Smooth muscle cell (in vitro differentiated cells): ENCODE measurements at regions not wholly inside any gene's neighbourhood (a gene's known extent, or its start where the extent isn't known, plus 50 kb on each side); places are given as distances from the start of the nearest gene placed in this dataset.

Experiments
- DNase-seq: peaks from one replicate; lab custom pipeline; 2025; ENCODE audit not compliant: unreplicated experiment; lab: John Stamatoyannopoulos, UW
- H2AFZ ChIP-seq: fragments of 200-600 bp; sonication (generic); 2 replicates; pipeline ENCODE4 v1.6.0; 2016; ENCODE audit warnings: antibody characterized with exemption, low read depth, mild to moderate bottlenecking
- H3F3A ChIP-seq: fragments of 200-600 bp; sonication (generic); 2 replicates; pipeline ENCODE4 v1.6.0; 2017; ENCODE audit warnings: antibody characterized with exemption, low read depth
- H3K27ac ChIP-seq: fragments of 200-600 bp; sonication (generic); 2 replicates; pipeline ENCODE4 v1.5.1; 2016; ENCODE audit warnings: low read depth, mild to moderate bottlenecking
- H3K27me3 ChIP-seq: fragments of 200-600 bp; sonication (generic); 2 replicates; pipeline ENCODE4 v1.6.1; 2016; ENCODE audit warnings: low read depth, mild to moderate bottlenecking
- H3K36me3 ChIP-seq: fragments of 200-600 bp; sonication (generic); 2 replicates; pipeline ENCODE4 v1.5.1; 2016; ENCODE audit warnings: low read depth
- H3K4me1 ChIP-seq: fragments of 200-600 bp; sonication (generic); 2 replicates; pipeline ENCODE4 v1.5.1; 2016; ENCODE audit warnings: low read depth
- H3K4me2 ChIP-seq: fragments of 200-600 bp; sonication (generic); 2 replicates; pipeline ENCODE4 v1.6.0; 2016; ENCODE audit warnings: mild to moderate bottlenecking
- H3K4me3 ChIP-seq: fragments of 200-600 bp; sonication (generic); 2 replicates; pipeline ENCODE4 v1.5.1; 2016; ENCODE audit warnings: mild to moderate bottlenecking
- H3K79me2 ChIP-seq: fragments of 200-600 bp; sonication (generic); 2 replicates; pipeline ENCODE4 v1.6.0; 2016; ENCODE audit warnings: low read depth, mild to moderate bottlenecking
- H3K9ac ChIP-seq: fragments of 200-600 bp; sonication (generic); 2 replicates; pipeline ENCODE4 v1.6.0; 2016; ENCODE audit warnings: low read depth
- H3K9me3 ChIP-seq: fragments of 200-600 bp; sonication (generic); replicated peaks from 2 replicates; pipeline ENCODE4 v1.5.1; 2016; ENCODE audit warnings: low read depth
- H4K20me1 ChIP-seq: fragments of 200-600 bp; sonication (generic); 2 replicates; pipeline ENCODE4 v1.6.0; 2016; ENCODE audit warnings: low read depth
- CTCF ChIP-seq: fragments of 200-600 bp; sonication (generic); IDR thresholded peaks from 2 replicates; pipeline ENCODE4 v1.5.1; 2017; ENCODE audit warnings: borderline replicate concordance, mild to moderate bottlenecking, antibody characterized with exemption; ENCODE audit not compliant: insufficient read depth, poor library complexity, severe bottlenecking
- WGBS: methylation state at CpG from one replicate; pipeline ENCODE4 v1.1.7; 2016; ENCODE audit warnings: low lambda C conversion rate; 5-methylcytosine and 5-hydroxymethylcytosine counted together

- Histone ChIP-seq H3K9me3 (no peaks in the 10 kb centered on the region), H2AFZ (no peak overlapping the region), H3K4me2 (no peak overlapping the region), H3K36me3 (no peaks in the 10 kb centered on the region), H3K27me3 (peaks cover 42% of the 10 kb centered on the region), H3K4me3 (no peak overlapping the region), H3K4me1 (no peaks in the 10 kb centered on the region), H3K27ac (no peak overlapping the region), H3F3A (no peaks in the 10 kb centered on the region), H3K79me2 (no peaks in the 10 kb centered on the region), H4K20me1 (no peaks in the 10 kb centered on the region), H3K9ac (no peak overlapping the region)
- TF ChIP-seq CTCF, result no peak
- DNase-seq, result no peak
- 100% methylated on average over 1 of the region's 1 CpG for WGBS
Observed at GRCh38 chr1:30277415-30277814, 446.0 kb downstream of the MATN1 start.

- WGBS, result 80% methylated on average over 15 of the region's 15 CpGs
Observed at GRCh38 chr1:30275926-30276764, 447.2 kb downstream of the MATN1 start.

GRCh38 chr1:30274976-30275621, 448.3 kb downstream of the MATN1 start:
- Histone ChIP-seq H3F3A (no peaks in the 10 kb centered on the region), H2AFZ (no peak overlapping the region), H3K9me3 (no peaks in the 10 kb centered on the region), H3K27ac (no peak overlapping the region), H3K79me2 (no peaks in the 10 kb centered on the region), H4K20me1 (no peaks in the 10 kb centered on the region), H3K4me1 (no peaks in the 10 kb centered on the region), H3K27me3 (peaks cover 47% of the 10 kb centered on the region), H3K9ac (no peak overlapping the region), H3K36me3 (no peaks in the 10 kb centered on the region), H3K4me3 (no peak overlapping the region), H3K4me2 (no peak overlapping the region)
- DNase-seq, result no peak
- TF ChIP-seq CTCF, result no peak
- 61% methylated on average over 3 of the region's 3 CpGs for WGBS

More at GRCh38 chr1:30275926-30276764, 447.2 kb downstream of the MATN1 start:
- no peak for DNase-seq
- no peak overlapping the region for H3K9ac ChIP-seq
- no peak overlapping the region for H3K4me3 ChIP-seq
- H2AFZ ChIP-seq, result no peak overlapping the region
- peaks cover 49% of the 10 kb centered on the region for H3K27me3 ChIP-seq
- H4K20me1 ChIP-seq, result no peaks in the 10 kb centered on the region
- no peaks in the 10 kb centered on the region for H3F3A ChIP-seq
- no peak overlapping the region for H3K27ac ChIP-seq
- no peaks in the 10 kb centered on the region for H3K4me1 ChIP-seq
- H3K79me2 ChIP-seq, result no peaks in the 10 kb centered on the region
- no peaks in the 10 kb centered on the region for H3K36me3 ChIP-seq
- no peak for TF ChIP-seq CTCF
- H3K9me3 ChIP-seq, result no peaks in the 10 kb centered on the region
- no peak overlapping the region for H3K4me2 ChIP-seq
